HG02943 (cell line): ENCODE measurements at regions not wholly inside any gene's neighbourhood (a gene's known extent, or its start where the extent isn't known, plus 50 kb on each side); places are given as distances from the start of the nearest gene placed in this dataset.

Source experiments
- ATAC-seq: cut with Tn5 transposase; IDR thresholded peaks from one replicate; pipeline ENCODE4 v1.9.1; 2021; ENCODE audit warnings: mild to moderate bottlenecking, low read depth, moderate library complexity; ENCODE audit not compliant: unreplicated experiment

DNA sequence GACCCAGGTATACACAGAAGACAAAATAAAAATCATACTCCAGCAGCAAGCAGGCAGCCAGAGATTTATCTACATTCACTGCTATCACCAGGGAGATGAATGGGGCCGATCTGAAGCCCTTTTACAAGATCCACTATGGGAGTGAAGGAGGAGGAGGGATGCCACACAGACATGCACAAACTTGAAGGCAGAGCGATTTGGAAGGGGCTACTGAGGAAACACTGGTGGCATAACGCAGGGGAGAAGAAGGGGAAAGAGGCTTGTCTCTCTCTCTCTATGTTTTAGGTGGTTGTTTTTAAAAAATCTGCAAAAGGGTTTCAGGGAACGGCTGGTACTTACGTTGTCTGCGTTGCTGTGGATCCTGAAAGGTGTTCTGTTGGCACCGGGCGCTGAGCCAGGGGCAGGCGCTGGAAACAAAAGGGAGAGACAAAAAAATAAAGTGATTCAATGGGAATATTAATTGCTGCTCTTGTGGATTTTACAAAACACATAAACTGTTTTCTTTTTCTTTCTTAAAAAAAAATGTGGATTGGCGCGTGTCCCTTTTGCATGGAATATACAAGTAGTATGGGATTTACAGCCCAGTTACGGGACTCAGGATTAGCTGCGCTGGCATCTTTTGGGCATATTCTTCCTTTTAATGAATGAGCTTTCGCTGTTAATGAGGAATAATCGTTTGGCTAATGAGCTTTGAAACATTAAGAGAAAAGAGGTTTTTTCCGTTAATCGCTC, 255.3 kb upstream of the PMFBP1 start:
- no peak for ATAC-seq

DNA sequence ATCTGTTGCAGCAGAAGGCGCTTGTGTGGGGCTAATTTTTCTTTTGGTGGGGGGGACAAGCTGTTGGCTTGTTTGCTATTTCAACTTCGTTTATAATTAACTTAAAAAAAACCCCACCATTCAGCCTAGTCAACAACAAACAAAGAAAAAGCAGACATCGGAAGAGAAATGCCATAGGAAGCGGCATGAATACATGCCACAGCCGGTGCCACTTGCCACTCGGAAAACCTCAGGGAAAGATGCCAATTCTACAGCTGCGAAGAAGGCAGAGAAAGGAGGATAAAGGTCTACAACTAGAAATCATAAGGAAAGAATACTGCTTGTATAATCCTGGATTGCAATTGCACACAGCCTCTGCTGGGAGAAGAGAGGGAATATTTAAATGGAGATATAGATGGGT, 254.4 kb upstream of the PMFBP1 start:
- no peak for ATAC-seq

DNA sequence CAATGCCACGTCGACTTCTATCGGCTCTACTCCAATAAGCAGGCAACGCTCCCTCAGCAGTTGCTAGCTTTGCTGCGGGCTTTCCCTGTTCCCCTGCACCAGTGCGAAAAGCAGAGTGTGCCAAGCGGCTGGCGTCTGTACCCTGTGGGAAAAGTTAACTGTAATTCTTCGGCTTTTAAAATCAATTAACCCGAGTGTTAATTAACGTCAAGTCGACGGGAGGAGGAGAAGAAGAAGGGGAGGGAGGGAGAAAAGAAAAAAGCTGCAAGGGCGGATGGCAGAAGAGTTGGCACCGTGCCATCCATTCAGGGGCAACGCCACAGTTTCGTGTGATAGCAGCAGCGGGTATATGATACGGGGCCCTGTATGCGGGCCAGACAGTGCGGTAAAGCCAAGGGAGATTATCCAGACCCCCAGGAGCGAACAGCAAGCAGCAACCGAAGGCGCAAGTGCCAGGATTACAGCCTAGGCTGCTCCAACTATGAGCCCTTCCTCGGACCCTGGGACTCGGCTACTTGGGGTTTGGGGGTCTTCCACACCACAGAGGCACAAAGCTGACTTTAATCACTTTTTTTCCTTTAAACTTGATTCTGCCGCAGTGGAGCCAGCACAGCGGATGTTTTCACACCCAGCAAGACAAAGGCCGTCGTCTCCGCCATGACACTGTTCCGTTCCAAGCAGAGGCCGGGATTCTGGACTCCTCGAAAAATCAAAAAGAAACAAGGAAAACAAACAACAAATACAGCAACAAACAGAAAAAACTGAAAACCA, 253.8 kb upstream of the PMFBP1 start:
- no peak for ATAC-seq

DNA sequence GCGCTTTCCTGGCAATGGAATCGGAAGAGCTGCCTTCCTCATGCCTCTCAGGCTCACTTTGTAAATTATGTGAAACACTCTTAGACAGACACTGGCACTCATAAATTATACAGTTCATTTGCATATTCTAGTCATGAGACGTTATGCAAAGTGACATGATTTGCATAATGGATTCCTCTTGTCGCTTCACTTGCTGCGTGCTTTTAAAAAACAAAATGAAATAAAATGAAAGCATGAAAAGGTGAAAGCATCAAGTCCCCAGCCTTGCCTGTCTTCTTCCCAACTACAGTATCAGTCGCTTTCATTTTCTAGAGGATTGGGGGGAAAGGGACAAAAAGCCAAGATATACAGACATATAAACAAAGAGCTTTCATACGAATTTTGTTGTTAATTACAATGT, 252.8 kb upstream of the PMFBP1 start:
- ATAC-seq = no peak

DNA sequence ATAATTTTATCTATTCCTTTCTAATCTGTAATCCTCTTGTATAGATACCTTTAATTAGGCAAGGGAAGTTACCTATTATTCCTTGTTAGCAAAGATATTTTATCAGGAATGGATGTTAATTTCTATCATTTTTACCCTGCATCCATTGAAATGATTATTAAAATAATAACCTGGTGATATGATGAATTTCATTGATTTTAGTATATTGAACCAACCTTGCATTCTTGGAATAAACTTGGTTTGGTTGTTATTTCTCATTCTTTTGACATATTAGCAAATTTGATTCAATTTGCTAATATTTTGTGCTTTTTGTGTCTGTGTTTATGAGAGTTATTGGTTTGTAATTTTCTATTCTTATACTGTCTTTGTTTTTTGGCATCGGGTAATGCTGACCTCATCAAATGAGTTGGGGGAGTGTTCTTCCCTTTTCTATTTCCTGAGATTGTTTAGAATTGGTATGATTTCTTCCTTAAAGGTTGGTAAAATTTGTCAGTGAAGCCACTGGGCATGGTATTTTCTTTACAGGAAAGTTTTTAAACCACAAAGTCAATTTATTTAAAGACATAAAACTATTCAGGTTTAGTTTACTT, 250.4 kb upstream of the PMFBP1 start:
- no peak for ATAC-seq

DNA sequence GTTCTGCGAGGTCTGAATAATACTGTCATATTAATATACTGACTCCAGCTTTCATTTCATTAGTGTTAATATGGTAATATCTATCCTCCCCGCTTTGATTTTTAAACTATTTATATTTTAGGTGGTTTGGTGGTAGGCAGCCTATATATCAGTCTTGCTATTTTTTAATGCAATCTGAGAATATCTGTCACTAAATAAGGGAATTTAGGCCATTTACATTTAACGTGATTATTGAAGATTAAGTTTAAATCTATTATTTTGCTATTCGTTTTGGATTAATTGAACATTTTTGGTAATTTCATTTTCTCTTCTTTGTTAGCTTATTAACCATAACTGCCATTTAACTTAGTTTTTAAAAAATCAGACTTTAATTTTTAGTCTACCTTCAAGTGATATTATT, 247.7 kb upstream of the PMFBP1 start:
- ATAC-seq = no peak

DNA sequence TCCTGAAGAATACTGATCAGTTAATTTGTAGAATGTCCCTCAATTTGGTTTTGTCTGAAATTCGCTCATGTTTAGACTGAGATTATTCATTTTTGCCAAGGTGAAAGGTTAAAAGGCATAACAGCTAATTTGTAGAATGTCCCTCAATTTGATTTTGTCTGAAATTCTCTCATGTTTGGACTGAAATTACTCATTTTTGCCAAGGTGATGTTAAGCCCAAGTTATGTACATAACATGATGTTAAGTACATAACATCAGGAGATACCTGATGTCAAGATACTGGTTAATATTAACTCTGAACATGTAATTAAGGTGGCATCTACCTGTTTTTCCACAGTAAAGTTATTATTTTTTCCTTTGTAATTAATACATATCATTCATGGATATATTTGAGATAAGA, 243.4 kb upstream of the PMFBP1 start:
- ATAC-seq = no peak

DNA sequence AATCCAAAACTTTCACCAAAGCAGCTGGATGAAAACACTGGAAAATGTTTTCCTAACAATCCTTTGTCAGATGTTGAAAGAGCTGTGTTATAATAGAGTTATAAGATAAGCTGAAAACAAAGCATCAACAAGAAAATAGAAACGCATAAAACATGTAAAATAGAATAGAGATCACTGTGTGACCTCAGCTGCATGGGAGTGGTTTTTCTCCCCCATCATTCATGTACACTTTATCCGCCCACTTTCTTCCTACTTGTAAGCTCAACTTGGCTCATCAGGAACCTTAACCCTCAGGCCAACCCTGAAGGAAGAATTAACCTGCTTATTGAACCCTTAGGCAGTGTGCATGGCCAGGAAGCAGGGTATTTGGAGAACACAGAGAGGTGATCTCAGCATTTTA, 238.5 kb upstream of the PMFBP1 start:
- no peak for ATAC-seq

DNA sequence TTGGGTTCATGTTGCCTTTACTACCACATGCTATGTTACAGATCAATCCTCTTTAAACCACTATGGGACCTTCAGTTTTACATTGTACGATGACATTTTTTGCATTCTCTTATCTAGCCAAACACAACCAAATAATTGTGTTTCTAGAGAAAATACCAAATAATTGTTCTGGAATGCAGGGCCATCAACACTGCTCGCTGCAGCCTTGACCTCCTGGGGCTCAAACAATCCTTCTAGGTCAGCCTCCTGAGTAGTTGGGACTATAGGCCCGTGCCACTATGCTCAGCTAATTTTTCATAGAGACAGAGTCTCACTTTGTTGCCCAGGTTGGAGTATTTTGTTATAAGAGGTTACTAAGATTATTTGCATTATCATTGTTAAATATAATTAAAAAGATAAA, 237.5 kb upstream of the PMFBP1 start:
- no peak for ATAC-seq

DNA sequence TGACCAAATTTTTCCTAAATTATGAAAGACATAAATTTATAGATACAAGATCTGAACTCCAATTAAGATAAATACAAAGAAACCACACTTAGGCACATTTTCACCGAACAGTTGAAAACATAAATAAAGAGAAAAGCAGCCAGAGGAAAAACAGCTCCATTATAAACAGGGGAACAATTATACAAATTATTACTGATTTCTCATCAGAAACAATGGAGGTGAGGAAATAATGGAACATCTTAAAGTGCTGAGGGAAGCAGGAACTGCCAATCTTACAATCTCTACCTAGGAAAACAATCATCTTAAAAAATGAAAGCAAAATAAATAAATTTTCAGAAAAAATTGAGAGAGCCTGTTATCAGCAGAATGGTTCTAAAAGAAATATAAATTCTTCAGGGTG, 234.4 kb upstream of the PMFBP1 start:
- ATAC-seq = no peak

DNA sequence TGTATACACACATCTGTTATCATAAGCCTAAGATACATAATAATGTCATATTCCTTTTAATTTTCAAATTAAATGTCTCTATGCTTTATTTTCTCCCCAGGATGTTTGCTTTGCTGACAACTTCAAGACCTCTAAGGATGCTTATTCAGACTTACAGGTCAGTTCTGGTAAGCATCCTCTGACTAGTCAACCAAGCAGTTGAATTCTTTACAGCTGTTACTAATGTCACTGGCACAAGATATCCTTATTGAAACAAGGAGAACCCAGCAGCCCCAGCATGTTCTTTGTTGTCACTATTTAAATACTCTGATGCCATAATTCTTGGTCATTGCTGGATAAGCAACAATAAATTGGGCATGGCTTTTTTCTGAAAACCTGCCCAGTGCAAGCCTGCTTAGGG, 232.3 kb upstream of the PMFBP1 start:
- ATAC-seq = no peak

DNA sequence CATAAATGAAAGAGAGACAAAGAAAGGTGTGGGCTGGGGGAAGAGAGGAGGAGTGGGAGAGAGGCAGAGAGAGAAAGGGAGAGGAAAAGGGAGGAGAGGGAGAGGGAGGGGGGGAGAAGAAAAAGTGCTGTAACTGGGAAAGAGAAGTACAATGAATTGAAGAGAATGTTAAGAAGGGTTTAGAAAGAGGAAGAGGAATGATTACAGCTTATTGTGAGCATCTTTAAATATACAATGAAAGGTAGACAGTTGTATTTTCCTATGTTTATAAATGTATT, 229.1 kb upstream of the PMFBP1 start:
- no peak for ATAC-seq

DNA sequence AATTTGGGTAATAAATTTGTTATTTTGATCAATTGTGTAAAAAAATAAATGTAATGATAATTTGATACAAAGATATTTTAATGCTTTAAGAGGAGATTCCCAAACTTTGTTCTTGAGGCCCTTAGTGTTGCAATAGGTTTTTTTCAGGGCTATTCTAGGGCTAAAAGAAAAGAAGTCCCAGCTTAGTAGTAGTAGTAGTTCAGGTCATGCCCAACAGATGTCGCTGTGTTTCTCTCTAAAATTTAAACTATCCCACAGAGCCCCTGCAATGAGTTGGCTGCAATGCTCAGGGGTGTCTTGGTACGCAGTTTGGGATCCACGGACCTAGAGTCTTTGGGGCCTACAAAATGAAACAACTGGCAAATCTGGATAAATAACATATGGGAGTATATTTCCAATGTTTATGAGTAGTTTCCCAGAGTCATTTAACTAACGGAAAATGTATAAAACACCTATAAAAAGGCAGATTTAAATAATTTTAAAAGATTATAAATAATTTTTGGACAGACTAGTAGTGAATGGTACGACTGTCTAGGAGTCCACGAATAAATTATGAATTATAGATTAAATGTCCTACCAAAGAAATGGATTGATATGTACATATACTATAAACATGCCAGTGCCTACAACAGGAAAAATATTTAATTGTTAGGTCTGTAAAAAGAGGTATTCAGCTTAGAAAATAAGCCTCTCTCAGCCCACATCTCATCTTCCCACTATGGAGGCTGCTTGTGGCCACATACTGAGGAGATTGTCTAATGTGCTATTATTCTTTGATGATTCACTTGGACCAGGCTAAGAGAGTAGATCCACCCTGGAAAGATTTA, 228.5 kb upstream of the PMFBP1 start:
- ATAC-seq = no peak

DNA sequence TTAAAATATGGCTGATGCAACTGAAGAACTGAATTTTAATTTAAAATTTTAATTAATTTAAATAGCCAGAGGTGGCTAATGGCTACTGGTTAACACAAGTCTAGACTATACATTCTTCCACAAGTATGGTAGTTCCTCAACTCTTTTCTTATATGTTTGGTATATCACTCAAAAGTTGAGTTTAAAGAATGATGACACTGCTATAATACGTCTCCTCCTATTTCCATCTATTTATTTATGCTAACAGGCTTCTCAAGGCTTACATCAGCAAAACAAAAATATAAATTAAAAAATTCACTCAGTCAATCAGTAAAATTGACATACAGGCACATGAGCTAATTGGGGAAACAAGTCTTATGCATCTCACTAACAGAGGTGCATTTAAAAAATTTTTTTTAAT, 227.9 kb upstream of the PMFBP1 start:
- no peak for ATAC-seq

DNA sequence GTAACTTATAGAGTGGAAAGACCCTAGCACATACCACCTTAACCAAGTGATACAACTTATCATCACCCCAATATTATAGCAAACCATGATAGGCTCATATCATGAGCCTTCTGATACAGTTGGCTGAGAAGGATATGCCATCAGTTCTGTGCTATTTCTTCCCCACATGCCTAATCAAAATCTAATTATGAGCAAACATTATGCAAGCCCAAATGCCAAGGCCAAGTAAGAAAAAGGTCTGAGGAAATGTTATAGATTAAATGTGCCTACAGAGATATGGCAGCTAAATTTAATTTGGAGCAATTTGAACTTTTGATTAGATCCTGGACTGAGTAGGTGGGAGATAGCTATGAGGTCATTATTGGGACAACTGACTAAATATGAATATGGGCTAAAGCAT, 225.9 kb upstream of the PMFBP1 start:
- no peak for ATAC-seq

DNA sequence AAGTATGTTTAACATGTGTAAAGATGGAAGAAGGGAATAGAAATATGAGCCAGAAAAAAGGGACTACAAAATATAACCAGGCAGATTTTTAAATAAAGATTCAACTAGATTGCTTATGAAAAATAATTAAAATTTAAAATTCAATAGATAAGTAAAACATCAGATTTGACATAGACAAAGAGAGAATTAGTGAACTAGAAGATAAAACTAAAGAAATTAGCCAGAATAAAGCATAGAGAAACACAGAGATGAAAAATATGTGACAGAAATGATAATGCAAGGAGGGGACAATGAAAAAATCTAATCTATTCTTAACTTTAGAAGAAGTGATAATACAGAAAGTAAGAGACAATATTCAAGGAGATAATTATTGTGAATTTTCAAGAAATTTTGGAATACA, 222.6 kb upstream of the PMFBP1 start:
- ATAC-seq = no peak

DNA sequence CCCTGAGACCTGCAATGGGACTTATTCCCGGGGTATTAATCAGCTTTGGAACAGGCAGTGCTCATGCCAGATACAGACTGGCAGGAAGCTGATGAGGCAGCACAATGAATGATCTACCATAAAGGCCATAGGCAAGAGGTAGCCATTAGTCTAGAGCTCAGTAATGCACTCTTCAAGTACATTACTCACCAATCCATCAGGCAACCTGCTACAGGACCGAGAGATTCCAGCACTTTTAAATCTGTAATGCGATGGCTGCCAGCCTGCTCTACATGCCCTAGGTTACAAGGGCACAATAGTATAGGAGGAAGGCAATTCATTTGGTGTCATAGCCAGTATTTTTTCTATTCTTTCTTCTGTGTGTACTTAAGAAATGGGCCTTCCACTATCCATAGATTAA, 217.8 kb upstream of the PMFBP1 start:
- no peak for ATAC-seq

DNA sequence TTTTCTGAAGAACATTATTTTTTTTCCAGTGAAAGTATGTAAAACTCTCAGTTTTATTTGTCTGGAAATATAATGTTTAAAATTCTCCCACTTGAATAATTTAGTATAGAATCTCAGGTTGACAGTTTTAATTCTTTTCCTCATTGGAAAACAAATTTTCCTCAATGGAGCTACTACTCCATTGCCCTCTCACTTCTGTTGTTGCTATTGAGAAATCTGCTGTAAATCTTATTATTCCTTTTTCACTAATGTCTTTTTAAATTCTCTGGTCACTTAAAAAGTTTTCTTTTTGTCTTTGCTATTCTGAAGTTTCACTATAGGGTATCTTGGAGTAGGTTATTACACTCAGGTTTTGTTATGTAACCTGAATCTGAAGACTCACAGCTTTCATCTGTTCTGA, 216.1 kb upstream of the PMFBP1 start:
- ATAC-seq = no peak

DNA sequence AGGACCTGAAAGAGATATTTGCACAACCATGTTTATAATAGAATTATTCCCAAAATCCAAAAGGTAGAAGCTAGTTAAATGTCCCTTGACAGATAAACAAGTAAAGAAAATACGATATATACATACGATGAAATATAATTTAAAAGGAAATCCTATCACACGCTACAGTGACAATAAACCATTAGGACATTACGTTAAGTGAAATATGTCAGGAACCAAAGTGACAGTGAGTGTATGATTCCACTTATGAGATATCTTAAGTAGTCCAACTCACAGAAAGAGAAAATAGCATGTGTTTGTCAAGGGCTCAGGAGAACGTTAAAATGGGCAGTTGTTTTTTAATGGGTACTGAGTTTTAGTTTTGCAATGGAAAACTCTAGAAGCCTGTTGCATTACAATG, 212.7 kb upstream of the PMFBP1 start:
- no peak for ATAC-seq

DNA sequence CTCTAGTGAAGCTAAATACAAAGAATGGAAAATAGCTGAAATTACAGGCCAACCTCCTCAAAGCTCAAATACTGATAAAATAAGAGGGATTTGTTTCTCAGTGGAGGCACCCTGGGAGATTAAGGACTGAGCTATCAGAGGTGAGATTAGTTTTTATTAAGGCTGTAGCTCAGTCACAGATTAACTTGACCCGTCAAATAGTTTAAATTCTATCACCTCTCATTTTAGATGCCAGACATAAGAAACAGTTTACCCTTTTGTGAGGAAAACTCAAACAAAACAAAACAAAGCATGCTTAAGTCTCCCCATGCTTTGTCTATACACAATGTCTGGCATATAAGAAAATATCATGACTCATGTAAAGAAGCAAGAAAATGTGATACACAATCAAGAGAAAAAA, 208.3 kb upstream of the PMFBP1 start:
- no peak for ATAC-seq

DNA sequence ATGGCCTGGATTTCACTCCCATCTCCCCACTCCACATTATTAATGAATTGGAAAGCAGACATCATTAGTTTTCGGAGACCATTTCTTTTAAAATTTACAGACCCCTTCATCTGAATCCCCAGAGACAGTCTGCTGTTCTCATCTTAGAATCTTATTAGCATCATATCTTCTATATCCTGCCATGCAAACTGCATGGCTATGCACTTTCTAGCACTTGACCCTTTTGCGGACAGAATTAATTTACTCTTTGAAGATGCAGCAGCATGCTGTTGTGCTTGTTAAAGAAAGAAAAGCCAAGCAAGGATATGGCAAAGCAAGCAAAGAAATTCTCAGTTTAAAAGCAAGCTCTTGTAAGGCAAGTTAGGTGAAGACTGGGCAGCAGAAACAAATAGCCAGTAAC, 201.2 kb upstream of the PMFBP1 start:
- no peak for ATAC-seq
